Liver (tissue), 3 donors: ENCODE measurements at regions not wholly inside any gene's neighbourhood (a gene's known extent, or its start where the extent isn't known, plus 50 kb on each side); places are given as distances from the start of the nearest gene placed in this dataset.
A peak's percentile ranks its signal among the peaks of the same experiment; 100 is the strongest.

Experiments
- EGR1 ChIP-seq, 2 donors: IDR thresholded peaks; 2 replicates each; pipeline ENCODE4 v1.6.1; 2016 to 2018; ENCODE audit warnings: antibody characterized with exemption in 2 of 2, low read depth in 2 of 2
- GABPA ChIP-seq, 2 donors: IDR thresholded peaks in 1 of 2; conservative IDR thresholded peaks in 1 of 2; 2 replicates each; pipeline ENCODE4 v1.6.1; 2016; ENCODE audit warnings: antibody characterized with exemption in 2 of 2, mild to moderate bottlenecking in 1 of 2, moderate library complexity in 1 of 2
- HNF4A ChIP-seq, 2 donors: conservative IDR thresholded peaks; 2 replicates each; pipeline ENCODE4 v1.6.1; 2016; ENCODE audit warnings: antibody characterized with exemption in 2 of 2, mild to moderate bottlenecking in 2 of 2
- JUND ChIP-seq, 2 donors: IDR thresholded peaks; 2 replicates each; pipeline ENCODE4 v1.6.1; 2016; ENCODE audit warnings: antibody characterized with exemption in 2 of 2
- RAD21 ChIP-seq, 2 donors: IDR thresholded peaks; 2 replicates each; pipeline ENCODE4 v1.6.1; 2016; ENCODE audit warnings: antibody characterized with exemption in 2 of 2, mild to moderate bottlenecking in 2 of 2
- SP1 ChIP-seq: IDR thresholded peaks from 2 replicates; pipeline ENCODE4 v1.6.1; 2018; ENCODE audit warnings: antibody characterized with exemption, mild to moderate bottlenecking
- TAF1 ChIP-seq: conservative IDR thresholded peaks from 2 replicates; pipeline ENCODE4 v1.6.1; 2016; ENCODE audit warnings: antibody characterized with exemption, mild to moderate bottlenecking
- TF ChIP-seq, protein P1 (sequence below): fragments of 150-350 bp; IDR thresholded peaks from 2 replicates; pipeline ENCODE4 v1.5.1; 2017; ENCODE audit warnings: improper control_type of control experiment, low read depth, low read length; ENCODE audit not compliant: missing input control
- TF ChIP-seq, protein P2 (sequence below): IDR thresholded peaks from 2 replicates; pipeline ENCODE4 v1.6.1; 2016; ENCODE audit warnings: antibody characterized with exemption, mild to moderate bottlenecking
- donor health status: healthy.
- donor health status: healthy.

DNA sequence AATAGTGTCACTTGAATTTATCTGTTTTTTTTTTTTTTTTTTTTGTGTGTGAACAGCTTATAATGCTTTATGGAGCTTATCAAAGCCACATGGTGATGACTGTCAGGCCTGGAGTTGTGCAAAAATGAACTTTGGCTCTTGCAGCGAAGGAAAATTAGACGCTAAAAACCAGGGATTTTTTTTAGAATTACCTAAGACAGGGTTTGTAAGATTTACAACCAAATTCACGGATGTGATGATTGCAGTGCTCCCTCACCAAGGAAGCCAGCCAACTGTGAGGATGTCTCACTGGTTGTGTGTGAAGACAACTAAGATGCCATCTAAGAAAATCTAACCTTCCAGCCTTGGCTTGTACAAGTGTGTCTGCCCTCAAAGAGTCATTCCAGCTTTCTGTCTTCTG, 127.1 kb upstream of the SLC4A4 start:
- TF ChIP-seq JUND (IDR thresholded peaks at IDR 0.05) (peak; percentile 22 to 68), HNF4A (conservative IDR thresholded peaks at IDR 0.05) (peak; percentile 92 to 93), RAD21 (IDR thresholded peaks at IDR 0.05) (peak in 1 of 2 donors; percentile 20), SP1 (peak; percentile 80), TAF1 (no peak), GABPA (IDR thresholded peaks at IDR 0.05 in 1 of 2, conservative IDR thresholded peaks at IDR 0.05 in 1 of 2) (no peak), EGR1 (IDR thresholded peaks at IDR 0.05; ENCODE audit: low read depth in 2 of 2) (no peak)
- TF ChIP-seq, protein P1, sequence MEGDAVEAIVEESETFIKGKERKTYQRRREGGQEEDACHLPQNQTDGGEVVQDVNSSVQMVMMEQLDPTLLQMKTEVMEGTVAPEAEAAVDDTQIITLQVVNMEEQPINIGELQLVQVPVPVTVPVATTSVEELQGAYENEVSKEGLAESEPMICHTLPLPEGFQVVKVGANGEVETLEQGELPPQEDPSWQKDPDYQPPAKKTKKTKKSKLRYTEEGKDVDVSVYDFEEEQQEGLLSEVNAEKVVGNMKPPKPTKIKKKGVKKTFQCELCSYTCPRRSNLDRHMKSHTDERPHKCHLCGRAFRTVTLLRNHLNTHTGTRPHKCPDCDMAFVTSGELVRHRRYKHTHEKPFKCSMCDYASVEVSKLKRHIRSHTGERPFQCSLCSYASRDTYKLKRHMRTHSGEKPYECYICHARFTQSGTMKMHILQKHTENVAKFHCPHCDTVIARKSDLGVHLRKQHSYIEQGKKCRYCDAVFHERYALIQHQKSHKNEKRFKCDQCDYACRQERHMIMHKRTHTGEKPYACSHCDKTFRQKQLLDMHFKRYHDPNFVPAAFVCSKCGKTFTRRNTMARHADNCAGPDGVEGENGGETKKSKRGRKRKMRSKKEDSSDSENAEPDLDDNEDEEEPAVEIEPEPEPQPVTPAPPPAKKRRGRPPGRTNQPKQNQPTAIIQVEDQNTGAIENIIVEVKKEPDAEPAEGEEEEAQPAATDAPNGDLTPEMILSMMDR, result no peak
- TF ChIP-seq, protein P2, sequence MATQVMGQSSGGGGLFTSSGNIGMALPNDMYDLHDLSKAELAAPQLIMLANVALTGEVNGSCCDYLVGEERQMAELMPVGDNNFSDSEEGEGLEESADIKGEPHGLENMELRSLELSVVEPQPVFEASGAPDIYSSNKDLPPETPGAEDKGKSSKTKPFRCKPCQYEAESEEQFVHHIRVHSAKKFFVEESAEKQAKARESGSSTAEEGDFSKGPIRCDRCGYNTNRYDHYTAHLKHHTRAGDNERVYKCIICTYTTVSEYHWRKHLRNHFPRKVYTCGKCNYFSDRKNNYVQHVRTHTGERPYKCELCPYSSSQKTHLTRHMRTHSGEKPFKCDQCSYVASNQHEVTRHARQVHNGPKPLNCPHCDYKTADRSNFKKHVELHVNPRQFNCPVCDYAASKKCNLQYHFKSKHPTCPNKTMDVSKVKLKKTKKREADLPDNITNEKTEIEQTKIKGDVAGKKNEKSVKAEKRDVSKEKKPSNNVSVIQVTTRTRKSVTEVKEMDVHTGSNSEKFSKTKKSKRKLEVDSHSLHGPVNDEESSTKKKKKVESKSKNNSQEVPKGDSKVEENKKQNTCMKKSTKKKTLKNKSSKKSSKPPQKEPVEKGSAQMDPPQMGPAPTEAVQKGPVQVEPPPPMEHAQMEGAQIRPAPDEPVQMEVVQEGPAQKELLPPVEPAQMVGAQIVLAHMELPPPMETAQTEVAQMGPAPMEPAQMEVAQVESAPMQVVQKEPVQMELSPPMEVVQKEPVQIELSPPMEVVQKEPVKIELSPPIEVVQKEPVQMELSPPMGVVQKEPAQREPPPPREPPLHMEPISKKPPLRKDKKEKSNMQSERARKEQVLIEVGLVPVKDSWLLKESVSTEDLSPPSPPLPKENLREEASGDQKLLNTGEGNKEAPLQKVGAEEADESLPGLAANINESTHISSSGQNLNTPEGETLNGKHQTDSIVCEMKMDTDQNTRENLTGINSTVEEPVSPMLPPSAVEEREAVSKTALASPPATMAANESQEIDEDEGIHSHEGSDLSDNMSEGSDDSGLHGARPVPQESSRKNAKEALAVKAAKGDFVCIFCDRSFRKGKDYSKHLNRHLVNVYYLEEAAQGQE, result no peak
